ENCODE measurements at regions not wholly inside any gene's neighbourhood (a gene's known extent, or its start where the extent isn't known, plus 50 kb on each side); places are given as distances from the start of the nearest gene placed in this dataset.

GRCh38 chr6:104521176-104521575 is 338.5 kb downstream of the HACE1 start:
- H4K20me1 ChIP-seq (ENCODE audit: insufficient read depth) = no peaks in the 10 kb centered on the region
- no peaks in the 10 kb centered on the region for H3K27me3 ChIP-seq (ENCODE audit: insufficient read depth, low read depth, low read length)
- H3K79me2 ChIP-seq (replicated peaks; ENCODE audit: insufficient read depth, low read length) = no peaks in the 10 kb centered on the region
- no peak overlapping the region for H3K4me2 ChIP-seq (ENCODE audit: low read length)
- H3K4me3 ChIP-seq (ENCODE audit: low read length) = no peak overlapping the region
- no peaks in the 10 kb centered on the region for H3K9me2 ChIP-seq (ENCODE audit: insufficient read depth, low read length)
- no peak overlapping the region for H3K9ac ChIP-seq (ENCODE audit: low read length)
- H3F3A ChIP-seq (ENCODE audit: insufficient read depth, low read length, poor library complexity, severe bottlenecking) = no peaks in the 10 kb centered on the region
- no peak overlapping the region for H2AFZ ChIP-seq (ENCODE audit: low read depth, low read length)
- peak overlapping the region; percentile 8 for H3K27ac ChIP-seq (ENCODE audit: low read length)
- H3K36me3 ChIP-seq (ENCODE audit: insufficient read depth, low read length) = no peaks in the 10 kb centered on the region
- TF ChIP-seq SMC3 (conservative IDR thresholded peaks at IDR 0.05; ENCODE audit: poor library complexity) (no peak), MXI1 (conservative IDR thresholded peaks at IDR 0.05; ENCODE audit: poor library complexity, severe bottlenecking) (no peak), EZH2 (IDR thresholded peaks at IDR 0.05; ENCODE audit: borderline replicate concordance, insufficient read depth, low read length, poor library complexity, severe bottlenecking) (no peak), POLR2AphosphoS5 (IDR thresholded peaks at IDR 0.05) (peak; percentile 33), REST (IDR thresholded peaks at IDR 0.05; ENCODE audit: borderline replicate concordance) (peak; percentile 87), RAD21 (conservative IDR thresholded peaks at IDR 0.05) (no peak), EP300 (conservative IDR thresholded peaks at IDR 0.05; ENCODE audit: poor library complexity, severe bottlenecking) (peak; percentile 49)
- TF ChIP-seq, protein P1, sequence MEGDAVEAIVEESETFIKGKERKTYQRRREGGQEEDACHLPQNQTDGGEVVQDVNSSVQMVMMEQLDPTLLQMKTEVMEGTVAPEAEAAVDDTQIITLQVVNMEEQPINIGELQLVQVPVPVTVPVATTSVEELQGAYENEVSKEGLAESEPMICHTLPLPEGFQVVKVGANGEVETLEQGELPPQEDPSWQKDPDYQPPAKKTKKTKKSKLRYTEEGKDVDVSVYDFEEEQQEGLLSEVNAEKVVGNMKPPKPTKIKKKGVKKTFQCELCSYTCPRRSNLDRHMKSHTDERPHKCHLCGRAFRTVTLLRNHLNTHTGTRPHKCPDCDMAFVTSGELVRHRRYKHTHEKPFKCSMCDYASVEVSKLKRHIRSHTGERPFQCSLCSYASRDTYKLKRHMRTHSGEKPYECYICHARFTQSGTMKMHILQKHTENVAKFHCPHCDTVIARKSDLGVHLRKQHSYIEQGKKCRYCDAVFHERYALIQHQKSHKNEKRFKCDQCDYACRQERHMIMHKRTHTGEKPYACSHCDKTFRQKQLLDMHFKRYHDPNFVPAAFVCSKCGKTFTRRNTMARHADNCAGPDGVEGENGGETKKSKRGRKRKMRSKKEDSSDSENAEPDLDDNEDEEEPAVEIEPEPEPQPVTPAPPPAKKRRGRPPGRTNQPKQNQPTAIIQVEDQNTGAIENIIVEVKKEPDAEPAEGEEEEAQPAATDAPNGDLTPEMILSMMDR (IDR thresholded peaks at IDR 0.05; ENCODE audit: poor library complexity, severe bottlenecking) = no peak
- no peaks in the 10 kb centered on the region for H3K9me3 ChIP-seq (ENCODE audit: low read length)

DNA sequence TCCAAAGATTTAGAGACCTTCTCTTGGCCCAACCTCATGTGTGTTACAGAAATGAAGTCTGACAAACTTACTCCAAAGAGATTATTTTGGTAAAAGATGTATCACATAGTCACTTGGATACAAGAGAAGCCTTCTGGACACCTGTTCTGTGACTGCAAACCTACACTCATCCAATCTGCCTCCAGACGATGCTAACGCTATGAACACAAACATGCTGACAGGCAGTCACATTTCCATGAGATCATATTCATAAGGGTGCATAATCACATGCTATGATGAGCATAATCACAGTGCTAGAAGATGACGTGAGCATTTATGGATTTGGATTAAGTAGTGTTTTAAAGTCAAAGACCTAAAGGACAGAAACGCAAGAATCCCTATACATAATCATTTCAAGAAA is 340.2 kb downstream of the HACE1 start:
- no peaks in the 10 kb centered on the region for H3K27me3 ChIP-seq (ENCODE audit: insufficient read depth, low read depth, low read length)
- H2AFZ ChIP-seq (ENCODE audit: low read depth, low read length) = no peak overlapping the region
- no peaks in the 10 kb centered on the region for H3K79me2 ChIP-seq (replicated peaks; ENCODE audit: insufficient read depth, low read length)
- no peak overlapping the region for H3K4me3 ChIP-seq (ENCODE audit: low read length)
- H3K9me2 ChIP-seq (ENCODE audit: insufficient read depth, low read length) = no peaks in the 10 kb centered on the region
- TF ChIP-seq MXI1 (conservative IDR thresholded peaks at IDR 0.05; ENCODE audit: poor library complexity, severe bottlenecking) (no peak), POLR2AphosphoS5 (IDR thresholded peaks at IDR 0.05) (no peak), SMC3 (conservative IDR thresholded peaks at IDR 0.05; ENCODE audit: poor library complexity) (no peak), EZH2 (IDR thresholded peaks at IDR 0.05; ENCODE audit: borderline replicate concordance, insufficient read depth, low read length, poor library complexity, severe bottlenecking) (no peak), TAF1 (IDR thresholded peaks at IDR 0.05; ENCODE audit: low read depth) (no peak), EP300 (conservative IDR thresholded peaks at IDR 0.05; ENCODE audit: poor library complexity, severe bottlenecking) (no peak), REST (IDR thresholded peaks at IDR 0.05; ENCODE audit: borderline replicate concordance) (no peak), RAD21 (conservative IDR thresholded peaks at IDR 0.05) (no peak)
- TF ChIP-seq, protein P1 (IDR thresholded peaks at IDR 0.05; ENCODE audit: poor library complexity, severe bottlenecking) = no peak
- no peaks in the 10 kb centered on the region for H3K36me3 ChIP-seq (ENCODE audit: insufficient read depth, low read length)
- H3K27ac ChIP-seq (ENCODE audit: low read length) = no peak overlapping the region
- no peaks in the 10 kb centered on the region for H3F3A ChIP-seq (ENCODE audit: insufficient read depth, low read length, poor library complexity, severe bottlenecking)
- H3K4me2 ChIP-seq (ENCODE audit: low read length) = no peak overlapping the region
- no peaks in the 10 kb centered on the region for H3K9me3 ChIP-seq (ENCODE audit: low read length)
- no peaks in the 10 kb centered on the region for H4K20me1 ChIP-seq (ENCODE audit: insufficient read depth)
- no peak overlapping the region for H3K9ac ChIP-seq (ENCODE audit: low read length)
